ENCODE measurements at regions not wholly inside any gene's neighbourhood (a gene's known extent, or its start where the extent isn't known, plus 50 kb on each side); places are given as distances from the start of the nearest gene placed in this dataset.
A peak's percentile ranks its signal among the peaks of the same experiment; 100 is the strongest.

- TF ChIP-seq, protein P1, sequence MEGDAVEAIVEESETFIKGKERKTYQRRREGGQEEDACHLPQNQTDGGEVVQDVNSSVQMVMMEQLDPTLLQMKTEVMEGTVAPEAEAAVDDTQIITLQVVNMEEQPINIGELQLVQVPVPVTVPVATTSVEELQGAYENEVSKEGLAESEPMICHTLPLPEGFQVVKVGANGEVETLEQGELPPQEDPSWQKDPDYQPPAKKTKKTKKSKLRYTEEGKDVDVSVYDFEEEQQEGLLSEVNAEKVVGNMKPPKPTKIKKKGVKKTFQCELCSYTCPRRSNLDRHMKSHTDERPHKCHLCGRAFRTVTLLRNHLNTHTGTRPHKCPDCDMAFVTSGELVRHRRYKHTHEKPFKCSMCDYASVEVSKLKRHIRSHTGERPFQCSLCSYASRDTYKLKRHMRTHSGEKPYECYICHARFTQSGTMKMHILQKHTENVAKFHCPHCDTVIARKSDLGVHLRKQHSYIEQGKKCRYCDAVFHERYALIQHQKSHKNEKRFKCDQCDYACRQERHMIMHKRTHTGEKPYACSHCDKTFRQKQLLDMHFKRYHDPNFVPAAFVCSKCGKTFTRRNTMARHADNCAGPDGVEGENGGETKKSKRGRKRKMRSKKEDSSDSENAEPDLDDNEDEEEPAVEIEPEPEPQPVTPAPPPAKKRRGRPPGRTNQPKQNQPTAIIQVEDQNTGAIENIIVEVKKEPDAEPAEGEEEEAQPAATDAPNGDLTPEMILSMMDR (IDR thresholded peaks at IDR 0.05; ENCODE audit: low read length, missing control alignments): no peak
- H3K4me3 ChIP-seq (replicated peaks; ENCODE audit: low read depth, low read length): no peak overlapping the region
- no peak for DNase-seq (ENCODE audit: low read depth)
Measured at GRCh38 chr10:36116040-36116439, 473.9 kb upstream of the FZD8 start.

- TF ChIP-seq, protein P1 (IDR thresholded peaks at IDR 0.05; ENCODE audit: low read length, missing control alignments): no peak
- no peak overlapping the region for H3K4me3 ChIP-seq (replicated peaks; ENCODE audit: low read depth, low read length)
- DNase-seq (ENCODE audit: low read depth): no peak
Measured at GRCh38 chr10:36115364-36115763, 473.3 kb upstream of the FZD8 start.

DNA sequence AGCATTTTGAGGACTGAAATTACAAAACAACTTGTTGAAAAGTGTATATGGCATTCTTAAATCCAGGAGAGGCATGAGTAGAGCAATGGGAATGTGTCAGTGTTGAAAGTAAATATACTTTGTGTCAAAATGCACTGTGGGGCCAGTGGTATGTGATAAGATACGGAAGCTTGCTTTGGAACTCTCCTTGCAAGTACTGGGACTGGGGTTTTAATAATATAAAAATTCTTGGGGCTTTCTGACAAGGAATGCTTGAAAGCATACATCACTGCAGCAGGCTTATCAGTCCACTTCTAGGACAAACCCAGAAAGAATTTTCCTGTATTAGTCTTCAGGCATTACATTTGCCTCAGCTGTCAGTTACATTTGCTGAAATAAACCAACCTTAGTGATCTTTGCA is 472.8 kb upstream of the FZD8 start:
- H3K4me3 ChIP-seq (replicated peaks; ENCODE audit: low read depth, low read length): no peak overlapping the region
- TF ChIP-seq, protein P1 (IDR thresholded peaks at IDR 0.05; ENCODE audit: low read length, missing control alignments): no peak
- DNase-seq (ENCODE audit: low read depth): peak; percentile 88

DNA sequence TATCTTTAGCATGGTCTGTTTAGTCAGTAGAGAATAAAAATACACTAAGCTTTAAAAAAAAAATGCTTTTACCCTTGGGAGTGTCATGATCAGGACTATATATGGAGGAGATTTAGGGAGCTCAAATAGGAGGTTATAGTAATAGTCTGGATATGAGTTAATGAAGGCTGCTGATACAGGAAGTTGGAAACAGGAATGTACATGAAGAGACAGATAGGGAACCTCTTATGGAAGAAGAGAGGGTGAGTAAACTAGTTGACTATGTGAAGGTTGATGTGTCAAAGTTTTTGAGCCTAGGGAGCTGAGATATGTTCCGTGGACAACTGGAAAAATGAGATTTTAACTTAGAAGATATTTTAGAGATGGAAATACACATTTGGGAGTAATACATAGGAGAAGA is 472.0 kb upstream of the FZD8 start:
- TF ChIP-seq, protein P1 (IDR thresholded peaks at IDR 0.05; ENCODE audit: low read length, missing control alignments): no peak
- no peak overlapping the region for H3K4me3 ChIP-seq (replicated peaks; ENCODE audit: low read depth, low read length)
- no peak for DNase-seq (ENCODE audit: low read depth)

- TF ChIP-seq, protein P1 (IDR thresholded peaks at IDR 0.05; ENCODE audit: low read length, missing control alignments): no peak
- DNase-seq (ENCODE audit: low read depth): no peak
- no peak overlapping the region for H3K4me3 ChIP-seq (replicated peaks; ENCODE audit: low read depth, low read length)
Measured at GRCh38 chr10:36111676-36112075, 469.6 kb upstream of the FZD8 start.

- no peak for DNase-seq (ENCODE audit: low read depth)
- no peak overlapping the region for H3K4me3 ChIP-seq (replicated peaks; ENCODE audit: low read depth, low read length)
- TF ChIP-seq, protein P1 (IDR thresholded peaks at IDR 0.05; ENCODE audit: low read length, missing control alignments): no peak
Measured at GRCh38 chr10:36110097-36110496, 468.0 kb upstream of the FZD8 start.

DNA sequence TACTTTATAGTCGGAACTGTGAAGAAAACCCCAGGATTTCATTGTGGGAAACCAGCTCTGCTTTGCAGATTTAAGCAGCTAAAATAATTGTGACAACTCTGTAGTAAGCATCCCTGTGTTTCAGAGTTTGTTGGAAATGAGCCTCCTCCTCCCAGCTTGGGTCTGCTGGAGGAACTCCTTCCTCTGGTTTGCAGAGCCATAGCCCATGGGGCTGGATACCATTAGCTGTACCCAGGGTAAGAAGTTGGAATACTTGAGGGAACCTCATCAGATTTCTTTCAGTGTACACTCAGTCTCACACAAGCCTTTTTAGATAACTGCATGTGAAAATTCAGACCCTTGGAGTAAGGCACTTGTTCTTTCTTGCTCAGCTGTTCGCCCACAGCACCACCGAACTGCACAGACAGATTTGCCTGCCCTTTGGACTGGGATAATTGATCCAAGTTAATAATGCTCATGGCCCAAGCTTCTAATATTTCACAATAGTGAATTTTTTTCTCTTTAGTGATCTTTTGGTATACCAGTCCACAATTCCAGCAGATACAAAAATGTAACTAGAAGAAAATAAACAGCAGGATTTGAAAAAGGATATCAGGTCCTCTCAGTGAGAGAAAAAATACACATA is 467.4 kb upstream of the FZD8 start:
- DNase-seq (ENCODE audit: low read depth): no peak
- TF ChIP-seq, protein P1 (IDR thresholded peaks at IDR 0.05; ENCODE audit: low read length, missing control alignments): no peak
- H3K4me3 ChIP-seq (replicated peaks; ENCODE audit: low read depth, low read length): no peak overlapping the region
